WTC11 (cell line): ENCODE measurements at regions not wholly inside any gene's neighbourhood (a gene's known extent, or its start where the extent isn't known, plus 50 kb on each side); places are given as distances from the start of the nearest gene placed in this dataset.

Source experiments
- AFF4 ChIP-seq: sonication (generic); formaldehyde crosslinking; IDR thresholded peaks from 2 replicates; pipeline ENCODE4 v1.8.1; 2023; ENCODE audit warnings: mild to moderate bottlenecking, missing genetic modification reagents, borderline replicate concordance
- ARID4B ChIP-seq: sonication (generic); formaldehyde crosslinking; IDR thresholded peaks from 2 replicates; pipeline ENCODE4 v1.8.0; 2023; ENCODE audit warnings: missing genetic modification reagents, mild to moderate bottlenecking, borderline replicate concordance
- ATF3 ChIP-seq: sonication (generic); formaldehyde crosslinking; conservative IDR thresholded peaks from 2 replicates; pipeline ENCODE4 v1.8.1; 2022; ENCODE audit warnings: mild to moderate bottlenecking, missing genetic modification reagents
- ATF6 ChIP-seq: sonication (generic); formaldehyde crosslinking; IDR thresholded peaks from 2 replicates; pipeline ENCODE4 v1.8.1; 2023; ENCODE audit warnings: mild to moderate bottlenecking, missing genetic modification reagents
- CBFB ChIP-seq: sonication (generic); formaldehyde crosslinking; IDR thresholded peaks from 2 replicates; pipeline ENCODE4 v1.8.1; 2022; ENCODE audit warnings: mild to moderate bottlenecking, low read depth, missing genetic modification reagents
- CTCF ChIP-seq: fragments of 200-600 bp; IDR thresholded peaks from 2 replicates; pipeline ENCODE4 v1.8.0; 2022; ENCODE audit warnings: antibody characterized with exemption
- E2F4 ChIP-seq: sonication (generic); formaldehyde crosslinking; IDR thresholded peaks from 2 replicates; pipeline ENCODE4 v1.8.1; 2022; ENCODE audit warnings: low read depth, mild to moderate bottlenecking, moderate library complexity, missing genetic modification reagents, borderline replicate concordance
- MXD4 ChIP-seq: fragments of 250-450 bp; sonication (Bioruptor Pico); IDR thresholded peaks from 2 replicates; pipeline ENCODE4 v1.8.0; 2021; ENCODE audit warnings: mild to moderate bottlenecking, moderate library complexity, borderline replicate concordance
- SMAD3 ChIP-seq: sonication (generic); formaldehyde crosslinking; IDR thresholded peaks from 2 replicates; pipeline ENCODE4 v1.8.0; 2022; ENCODE audit warnings: missing genetic modification reagents, mild to moderate bottlenecking, borderline replicate concordance
- USF2 ChIP-seq: sonication (generic); formaldehyde crosslinking; IDR thresholded peaks from 2 replicates; pipeline ENCODE4 v1.8.1; 2023; ENCODE audit warnings: mild to moderate bottlenecking, missing genetic modification reagents, moderate library complexity
- ZNF121 ChIP-seq: sonication (generic); formaldehyde crosslinking; IDR thresholded peaks from 2 replicates; pipeline ENCODE4 v1.8.0; 2023; ENCODE audit warnings: missing genetic modification reagents
- ZNF232 ChIP-seq: sonication (generic); formaldehyde crosslinking; IDR thresholded peaks from 2 replicates; pipeline ENCODE4 v1.8.0; 2022; ENCODE audit warnings: mild to moderate bottlenecking, missing genetic modification reagents
- ZNF416 ChIP-seq: fragments of 250-450 bp; sonication (Bioruptor Pico); IDR thresholded peaks from 2 replicates; pipeline ENCODE4 v1.9.0; 2021; ENCODE audit warnings: mild to moderate bottlenecking, inconsistent platforms
- ZSCAN18 ChIP-seq: fragments of 250-450 bp; sonication (Bioruptor Pico); IDR thresholded peaks from 2 replicates; pipeline ENCODE4 v2.1.2; 2022; ENCODE audit warnings: mild to moderate bottlenecking, moderate library complexity

GRCh38 chr5:87650284-87650683, 237.6 kb upstream of the CCNH start:
- no peak for TF ChIP-seq CTCF
- no peak for TF ChIP-seq ZSCAN18 (CRISPR knock-in tag)
- no peak for TF ChIP-seq ATF3 (CRISPR knock-in tag)
- TF ChIP-seq ZNF416 (CRISPR knock-in tag): no peak
- no peak for TF ChIP-seq AFF4 (CRISPR knock-in tag)
- no peak for TF ChIP-seq ZNF232
- TF ChIP-seq E2F4 (CRISPR knock-in tag): no peak
- no peak for TF ChIP-seq MXD4 (CRISPR knock-in tag)
- TF ChIP-seq ZNF121 (CRISPR knock-in tag): no peak
- no peak for TF ChIP-seq USF2 (CRISPR knock-in tag)
- TF ChIP-seq CBFB (CRISPR knock-in tag): no peak
- TF ChIP-seq SMAD3 (CRISPR knock-in tag): no peak
- no peak for TF ChIP-seq ATF6 (CRISPR knock-in tag)
- no peak for TF ChIP-seq ARID4B (CRISPR knock-in tag)
